Ishikawa (cell line): ENCODE measurements at regions not wholly inside any gene's neighbourhood (a gene's known extent, or its start where the extent isn't known, plus 50 kb on each side); places are given as distances from the start of the nearest gene placed in this dataset.

ENCODE experiments used
- CEBPB ChIP-seq: IDR thresholded peaks from 2 replicates; pipeline ENCODE4 v1.6.1; 2012
- CREB1 ChIP-seq: IDR thresholded peaks from 2 replicates; pipeline ENCODE4 v1.6.1; 2012; ENCODE audit warnings: low read depth
- EGR1 ChIP-seq: IDR thresholded peaks from 2 replicates; pipeline ENCODE4 v1.6.1; 2012
- EP300 ChIP-seq: IDR thresholded peaks from 2 replicates; pipeline ENCODE4 v1.6.1; 2012; ENCODE audit warnings: borderline replicate concordance
- FOXM1 ChIP-seq: IDR thresholded peaks from 2 replicates; pipeline ENCODE4 v1.6.1; 2012; ENCODE audit warnings: low read depth, borderline replicate concordance
- MAX ChIP-seq: IDR thresholded peaks from 2 replicates; pipeline ENCODE4 v1.6.1; 2012
- NFIC ChIP-seq: IDR thresholded peaks from 2 replicates; pipeline ENCODE4 v1.6.1; 2012
- RAD21 ChIP-seq: IDR thresholded peaks from 2 replicates; pipeline ENCODE4 v1.6.1; 2012; ENCODE audit warnings: low read depth
- REST ChIP-seq: IDR thresholded peaks from 2 replicates; pipeline ENCODE4 v1.6.1; 2012; ENCODE audit warnings: low read depth, mild to moderate bottlenecking
- TAF1 ChIP-seq: IDR thresholded peaks from 2 replicates; pipeline ENCODE4 v1.6.1; 2012; ENCODE audit warnings: low read depth, mild to moderate bottlenecking
- TCF12 ChIP-seq: IDR thresholded peaks from 2 replicates; pipeline ENCODE4 v1.6.1; 2012; ENCODE audit warnings: low read depth
- TEAD4 ChIP-seq: IDR thresholded peaks from 2 replicates; pipeline ENCODE4 v1.6.1; 2012
- USF1 ChIP-seq: IDR thresholded peaks from 2 replicates; pipeline ENCODE4 v1.6.1; 2012
- YY1 ChIP-seq: IDR thresholded peaks from 2 replicates; pipeline ENCODE4 v1.6.1; 2012; ENCODE audit warnings: low read depth
- ZBTB7A ChIP-seq: IDR thresholded peaks from 2 replicates; pipeline ENCODE4 v1.6.1; 2012; ENCODE audit warnings: low read depth

- no peak for TF ChIP-seq TEAD4
Measured at GRCh38 chr1:30466610-30467009, 256.8 kb downstream of the MATN1 start.

- TF ChIP-seq USF1: no peak
- TF ChIP-seq TEAD4: no peak
- TF ChIP-seq RAD21: no peak
- TF ChIP-seq FOXM1: no peak
- no peak for TF ChIP-seq YY1
- no peak for TF ChIP-seq CEBPB
- TF ChIP-seq MAX: no peak
- no peak for TF ChIP-seq CREB1
- no peak for TF ChIP-seq EGR1
- TF ChIP-seq NFIC: no peak
Measured at GRCh38 chr1:30466026-30466425, 257.4 kb downstream of the MATN1 start.

- TF ChIP-seq USF1 (no peak), YY1 (no peak), CEBPB (no peak), TAF1 (no peak), ZBTB7A (no peak), NFIC (no peak), CREB1 (no peak), EP300 (no peak), MAX (no peak), FOXM1 (no peak), REST (no peak), TEAD4 (no peak), EGR1 (no peak)
Measured at GRCh38 chr1:30465096-30465495, 258.3 kb downstream of the MATN1 start.

- TF ChIP-seq TEAD4: no peak
- no peak for TF ChIP-seq TAF1
- TF ChIP-seq CREB1: no peak
- no peak for TF ChIP-seq MAX
- no peak for TF ChIP-seq YY1
- no peak for TF ChIP-seq NFIC
- no peak for TF ChIP-seq CEBPB
- no peak for TF ChIP-seq ZBTB7A
- no peak for TF ChIP-seq EP300
- no peak for TF ChIP-seq REST
- no peak for TF ChIP-seq RAD21
- TF ChIP-seq EGR1: no peak
- no peak for TF ChIP-seq TCF12
- no peak for TF ChIP-seq FOXM1
- no peak for TF ChIP-seq USF1
Measured at GRCh38 chr1:30464187-30464617, 259.2 kb downstream of the MATN1 start.

GRCh38 chr1:30462826-30463425 is 260.5 kb downstream of the MATN1 start:
- TF ChIP-seq USF1: no peak
- no peak for TF ChIP-seq RAD21
- TF ChIP-seq CREB1: no peak
- TF ChIP-seq MAX: no peak
- no peak for TF ChIP-seq YY1
- TF ChIP-seq CEBPB: no peak
- no peak for TF ChIP-seq TEAD4
- no peak for TF ChIP-seq FOXM1
- TF ChIP-seq NFIC: no peak
- no peak for TF ChIP-seq EGR1
- TF ChIP-seq TCF12: no peak
- TF ChIP-seq REST: no peak
